Caco-2 (cell line): ENCODE measurements at regions not wholly inside any gene's neighbourhood (a gene's known extent, or its start where the extent isn't known, plus 50 kb on each side); places are given as distances from the start of the nearest gene placed in this dataset.

Experiments
- BruUV-seq: library from RNA; stranded (reverse); fragments of 400-500 nt; replicated peaks from 2 replicates; lab custom pipeline; 2021; lab: Mats Ljungman, UMichigan
- CTCF ChIA-PET: fragments of 300-600 bp; sonication (Branson Sonifier 250); formaldehyde crosslinking; loops from one replicate; lab custom pipeline; 2022; ENCODE audit warnings: antibody characterized with exemption; lab: Charles Lee
- POLR2A ChIA-PET: fragments of 300-600 bp; sonication (Branson Sonifier 250); formaldehyde crosslinking; loops from one replicate; lab custom pipeline; 2022; ENCODE audit warnings: antibody characterized with exemption; lab: Charles Lee
- DNase-seq, 2 experiments: peaks; one replicate each; pipeline versions ENCODE4 v3.0.0 to v3.0.0-alpha.2; 2020 to 2022
- H3K27me3 ChIP-seq: replicated peaks from 2 replicates; pipeline ENCODE4 v1.6.0; 2011; ENCODE audit warnings: low read length; ENCODE audit not compliant: control insufficient read depth, insufficient read depth
- H3K36me3 ChIP-seq: 2 replicates; pipeline ENCODE4 v1.5.1; 2011; ENCODE audit warnings: low read length; ENCODE audit not compliant: control insufficient read depth, insufficient read depth
- H3K4me1 ChIP-seq: fragments of 250-450 bp; sonication (Bioruptor Pico); 2 replicates; pipeline ENCODE4 v1.5.1; 2020; ENCODE audit warnings: mild to moderate bottlenecking
- H3K4me3 ChIP-seq: 2 replicates; pipeline ENCODE4 v1.5.1; 2011; ENCODE audit warnings: low read depth, mild to moderate bottlenecking, control low read depth, low read length
- H3K9me3 ChIP-seq: fragments of 250-450 bp; sonication (Bioruptor Pico); 2 replicates; pipeline ENCODE4 v1.5.1; 2020; ENCODE audit warnings: mild to moderate bottlenecking, moderate library complexity
- H3K27ac Mint-ChIP-seq: one replicate; pipeline ENCODE4 v1.8.0; 2022; ENCODE audit warnings: mixed read lengths; ENCODE audit not compliant: unreplicated experiment
- H3K27me3 Mint-ChIP-seq: one replicate; pipeline ENCODE4 v1.8.0; 2022; ENCODE audit warnings: mixed read lengths; ENCODE audit not compliant: insufficient read depth, unreplicated experiment
- H3K36me3 Mint-ChIP-seq: one replicate; pipeline ENCODE4 v1.8.0; 2022; ENCODE audit warnings: mild to moderate bottlenecking, mixed read lengths; ENCODE audit not compliant: insufficient read depth, unreplicated experiment
- H3K4me1 Mint-ChIP-seq: one replicate; pipeline ENCODE4 v1.8.0; 2022; ENCODE audit warnings: low read depth, mixed read lengths; ENCODE audit not compliant: unreplicated experiment
- H3K4me3 Mint-ChIP-seq: one replicate; pipeline ENCODE4 v1.8.0; 2022; ENCODE audit warnings: mild to moderate bottlenecking, moderate library complexity, mixed read lengths; ENCODE audit not compliant: unreplicated experiment
- H3K9me3 Mint-ChIP-seq: one replicate; pipeline ENCODE4 v1.8.0; 2022; ENCODE audit warnings: mixed read lengths; ENCODE audit not compliant: unreplicated experiment
- intact Hi-C: fragments of 100-400 bp; cut with micrococcal nuclease; formaldehyde crosslinking; loops from one replicate; pipeline ENCODE4 v1.10.0; 2022; ENCODE audit not compliant: unreplicated experiment
- TF ChIP-seq, protein P1 (sequence below), 2 experiments: fragments of 200-600 bp in 1 of 2; IDR thresholded peaks; 1 replicate in 1 of 2; 2 replicates in 1 of 2; pipeline versions ENCODE4 v1.5.1 to v1.8.0; 2011 to 2022; ENCODE audit warnings: antibody characterized with exemption in 1 of 2, control low read depth in 1 of 2, inconsistent platforms in 1 of 2, low read depth in 1 of 2, low read length in 1 of 2, mild to moderate bottlenecking in 1 of 2, moderate library complexity in 1 of 2; ENCODE audit not compliant: insufficient read depth in 1 of 2, severe bottlenecking in 1 of 2, unreplicated experiment in 1 of 2

DNA sequence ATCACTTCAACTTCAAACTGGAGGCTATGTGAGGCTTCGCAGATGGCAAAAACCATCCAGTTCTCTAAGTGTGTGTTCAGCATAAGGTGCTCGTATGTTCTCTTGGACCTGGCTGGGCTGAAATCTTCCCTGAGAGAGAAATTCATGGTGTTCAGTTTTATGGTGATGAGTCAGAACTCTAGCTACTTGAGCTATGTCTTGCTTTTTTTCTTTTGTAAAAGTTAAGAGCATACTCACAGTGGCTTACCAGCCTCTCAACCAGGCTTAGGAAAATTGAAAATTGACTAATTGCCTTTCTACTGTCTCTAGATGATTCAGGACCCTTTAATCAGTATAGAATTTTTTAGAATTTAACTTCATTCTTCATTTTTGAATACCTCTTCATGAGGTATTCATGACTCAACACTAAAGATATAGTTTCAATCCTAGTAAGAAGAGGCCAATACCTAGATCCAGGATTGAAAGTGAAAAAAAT, 617.5 kb downstream of the TBL1XR1 start:
- no TSS peak for BruUV-seq
- no peak for DNase-seq
- no peak overlapping the region for H3K4me3 Mint-ChIP-seq
- no peaks in the 10 kb centered on the region for H3K4me1 Mint-ChIP-seq
- POLR2A ChIA-PET = no interaction called here
- no peak overlapping the region for H3K4me3 ChIP-seq
- no peaks in the 10 kb centered on the region for H3K36me3 Mint-ChIP-seq
- H3K36me3 ChIP-seq = no peaks in the 10 kb centered on the region
- intact Hi-C loops = no loop called here
- no peak overlapping the region for H3K27ac Mint-ChIP-seq
- TF ChIP-seq, protein P1, sequence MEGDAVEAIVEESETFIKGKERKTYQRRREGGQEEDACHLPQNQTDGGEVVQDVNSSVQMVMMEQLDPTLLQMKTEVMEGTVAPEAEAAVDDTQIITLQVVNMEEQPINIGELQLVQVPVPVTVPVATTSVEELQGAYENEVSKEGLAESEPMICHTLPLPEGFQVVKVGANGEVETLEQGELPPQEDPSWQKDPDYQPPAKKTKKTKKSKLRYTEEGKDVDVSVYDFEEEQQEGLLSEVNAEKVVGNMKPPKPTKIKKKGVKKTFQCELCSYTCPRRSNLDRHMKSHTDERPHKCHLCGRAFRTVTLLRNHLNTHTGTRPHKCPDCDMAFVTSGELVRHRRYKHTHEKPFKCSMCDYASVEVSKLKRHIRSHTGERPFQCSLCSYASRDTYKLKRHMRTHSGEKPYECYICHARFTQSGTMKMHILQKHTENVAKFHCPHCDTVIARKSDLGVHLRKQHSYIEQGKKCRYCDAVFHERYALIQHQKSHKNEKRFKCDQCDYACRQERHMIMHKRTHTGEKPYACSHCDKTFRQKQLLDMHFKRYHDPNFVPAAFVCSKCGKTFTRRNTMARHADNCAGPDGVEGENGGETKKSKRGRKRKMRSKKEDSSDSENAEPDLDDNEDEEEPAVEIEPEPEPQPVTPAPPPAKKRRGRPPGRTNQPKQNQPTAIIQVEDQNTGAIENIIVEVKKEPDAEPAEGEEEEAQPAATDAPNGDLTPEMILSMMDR (IDR thresholded peaks at IDR 0.05; ENCODE audit: insufficient read depth in 1 of 2, low read depth in 1 of 2, low read length in 1 of 2, severe bottlenecking in 1 of 2, unreplicated experiment in 1 of 2) = no peak
- H3K27me3 Mint-ChIP-seq = no peaks in the 10 kb centered on the region
- no peaks in the 10 kb centered on the region for H3K9me3 Mint-ChIP-seq
- no peaks in the 10 kb centered on the region for H3K9me3 ChIP-seq
- H3K27me3 ChIP-seq = no peaks in the 10 kb centered on the region
- no peaks in the 10 kb centered on the region for H3K4me1 ChIP-seq
- CTCF ChIA-PET = no interaction called here

DNA sequence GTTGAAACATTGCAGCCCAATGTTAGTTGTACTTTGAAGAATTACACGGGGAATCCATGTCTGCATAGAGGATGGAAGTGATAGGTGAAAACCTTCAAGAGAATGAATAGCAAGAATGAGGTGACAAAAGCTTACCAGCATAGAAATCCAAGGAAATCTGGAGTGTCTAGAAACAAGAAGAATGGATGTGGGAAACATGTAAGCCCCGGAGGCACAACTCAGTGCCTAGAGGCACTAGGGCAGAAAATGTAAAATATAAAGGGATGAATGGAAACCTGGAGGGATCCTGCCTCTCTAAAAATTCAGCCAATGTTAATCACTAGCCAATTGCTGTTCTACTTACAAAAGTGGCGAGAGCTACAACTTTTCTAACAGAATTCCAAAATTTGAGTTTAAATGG, 619.0 kb downstream of the TBL1XR1 start:
- Mint-ChIP-seq H3K27me3 (no peaks in the 10 kb centered on the region), H3K4me1 (no peaks in the 10 kb centered on the region), H3K27ac (no peak overlapping the region), H3K4me3 (no peak overlapping the region), H3K9me3 (no peaks in the 10 kb centered on the region), H3K36me3 (no peaks in the 10 kb centered on the region)
- TF ChIP-seq, protein P1 (IDR thresholded peaks at IDR 0.05; ENCODE audit: insufficient read depth in 1 of 2, low read depth in 1 of 2, low read length in 1 of 2, severe bottlenecking in 1 of 2, unreplicated experiment in 1 of 2) = no peak
- H3K27me3 ChIP-seq = no peaks in the 10 kb centered on the region
- no peak for DNase-seq
- intact Hi-C loops = no loop called here
- BruUV-seq = no TSS peak
- no peak overlapping the region for H3K4me3 ChIP-seq
- ChIA-PET POLR2A (no interaction called here), CTCF (no interaction called here)
- no peaks in the 10 kb centered on the region for H3K4me1 ChIP-seq
- no peaks in the 10 kb centered on the region for H3K9me3 ChIP-seq
- H3K36me3 ChIP-seq = no peaks in the 10 kb centered on the region

DNA sequence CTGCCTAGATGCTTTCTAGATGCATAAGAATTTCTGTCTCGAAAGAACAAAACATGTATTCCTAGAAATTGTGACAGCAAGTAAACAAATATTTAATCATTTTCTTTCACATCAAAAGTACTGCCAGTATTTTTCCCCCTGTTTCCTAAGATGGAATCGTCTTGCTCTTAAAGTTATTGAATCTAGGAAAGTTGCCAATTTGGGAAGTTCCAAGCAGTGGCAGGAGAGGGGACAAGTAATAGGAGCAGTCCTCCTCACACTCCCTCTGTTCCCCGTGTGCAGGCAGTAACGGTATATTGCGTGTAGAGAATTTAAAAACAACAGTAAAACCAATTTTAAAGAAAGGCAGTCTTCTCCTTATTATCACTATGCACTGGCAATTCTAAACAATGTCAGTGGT, 619.8 kb downstream of the TBL1XR1 start:
- no peak overlapping the region for H3K27ac Mint-ChIP-seq
- H3K36me3 Mint-ChIP-seq = no peaks in the 10 kb centered on the region
- no TSS peak for BruUV-seq
- intact Hi-C loops = no loop called here
- POLR2A ChIA-PET = no interaction called here
- no peaks in the 10 kb centered on the region for H3K27me3 Mint-ChIP-seq
- Histone ChIP-seq H3K27me3 (no peaks in the 10 kb centered on the region), H3K36me3 (no peaks in the 10 kb centered on the region), H3K4me1 (no peaks in the 10 kb centered on the region), H3K9me3 (no peaks in the 10 kb centered on the region), H3K4me3 (no peak overlapping the region)
- no peak overlapping the region for H3K4me3 Mint-ChIP-seq
- no peak for DNase-seq
- CTCF ChIA-PET = no interaction called here
- TF ChIP-seq, protein P1 (IDR thresholded peaks at IDR 0.05; ENCODE audit: insufficient read depth in 1 of 2, low read depth in 1 of 2, low read length in 1 of 2, severe bottlenecking in 1 of 2, unreplicated experiment in 1 of 2) = no peak
- no peaks in the 10 kb centered on the region for H3K9me3 Mint-ChIP-seq
- H3K4me1 Mint-ChIP-seq = no peaks in the 10 kb centered on the region
